H9 (cell line): ENCODE measurements at regions not wholly inside any gene's neighbourhood (a gene's known extent, or its start where the extent isn't known, plus 50 kb on each side); places are given as distances from the start of the nearest gene placed in this dataset.
A peak's percentile ranks its signal among the peaks of the same experiment; 100 is the strongest.

Experiments used
- DNase-seq: peaks from one replicate; pipeline ENCODE4 v3.0.0-alpha.2; 2017
- H2AFZ ChIP-seq: one replicate; pipeline ENCODE4 v1.6.1; 2013; ENCODE audit warnings: mild to moderate bottlenecking, low read length, control low read depth, moderate library complexity
- H2AK5ac ChIP-seq: 2 replicates; pipeline ENCODE4 v1.6.1; 2013; ENCODE audit warnings: low read length, control low read depth, mixed read lengths; ENCODE audit not compliant: insufficient read length
- H2BK120ac ChIP-seq: one replicate; pipeline ENCODE4 v1.6.1; 2013; ENCODE audit warnings: low read depth, mild to moderate bottlenecking, low read length, control low read depth, inconsistent platforms; ENCODE audit not compliant: poor library complexity, severe bottlenecking
- H2BK12ac ChIP-seq: 2 replicates; pipeline ENCODE4 v1.6.1; 2013; ENCODE audit warnings: low read length, control low read depth, mixed read lengths, low read depth; ENCODE audit not compliant: insufficient read length
- H2BK15ac ChIP-seq: 2 replicates; pipeline ENCODE4 v1.6.1; 2013; ENCODE audit warnings: low read depth, low read length, control low read depth
- H2BK20ac ChIP-seq: one replicate; pipeline ENCODE4 v1.6.1; 2013; ENCODE audit warnings: low read depth, mild to moderate bottlenecking, low read length, control low read depth, inconsistent platforms; ENCODE audit not compliant: poor library complexity, severe bottlenecking
- H2BK5ac ChIP-seq: 2 replicates; pipeline ENCODE4 v1.6.1; 2013; ENCODE audit warnings: low read length, control low read depth, mixed read lengths; ENCODE audit not compliant: insufficient read length
- H3K14ac ChIP-seq: 2 replicates; pipeline ENCODE4 v1.6.1; 2013; ENCODE audit warnings: low read length, control low read depth; ENCODE audit not compliant: insufficient read depth
- H3K18ac ChIP-seq: 2 replicates; pipeline ENCODE4 v1.6.1; 2013; ENCODE audit warnings: low read depth, mild to moderate bottlenecking, mixed read lengths, low read length, control low read depth; ENCODE audit not compliant: insufficient read length
- H3K23ac ChIP-seq: 2 replicates; pipeline ENCODE4 v1.6.1; 2013; ENCODE audit warnings: low read length, control low read depth, mixed read lengths, low read depth; ENCODE audit not compliant: insufficient read length
- H3K23me2 ChIP-seq: 2 replicates; pipeline ENCODE4 v1.6.1; 2013; ENCODE audit warnings: low read depth, mild to moderate bottlenecking, mixed read lengths, low read length, control low read depth; ENCODE audit not compliant: insufficient read length, poor library complexity, severe bottlenecking
- H3K27ac ChIP-seq: 2 replicates; pipeline ENCODE4 v1.5.1; 2013; ENCODE audit warnings: low read length, control low read depth, mixed read lengths, low read depth; ENCODE audit not compliant: insufficient read length
- H3K27me3 ChIP-seq: 2 replicates; pipeline ENCODE4 v1.6.1; 2013; ENCODE audit warnings: low read length, control low read depth, inconsistent platforms; ENCODE audit not compliant: insufficient read depth
- H3K4ac ChIP-seq: 2 replicates; pipeline ENCODE4 v1.6.1; 2013; ENCODE audit warnings: low read depth, mild to moderate bottlenecking, control low read depth, inconsistent platforms, low read length, moderate library complexity
- H3K4me1 ChIP-seq: 2 replicates; pipeline ENCODE4 v1.6.1; 2013; ENCODE audit warnings: low read length, control low read depth, inconsistent platforms; ENCODE audit not compliant: insufficient read depth
- H3K4me2 ChIP-seq: 2 replicates; pipeline ENCODE4 v1.6.1; 2013; ENCODE audit warnings: low read length, control low read depth, mixed read lengths; ENCODE audit not compliant: insufficient read length, insufficient read depth
- H3K56ac ChIP-seq: 2 replicates; pipeline ENCODE4 v1.6.1; 2013; ENCODE audit warnings: low read depth, mild to moderate bottlenecking, mixed read lengths, low read length, control low read depth; ENCODE audit not compliant: insufficient read length
- H3K79me1 ChIP-seq: 2 replicates; pipeline ENCODE4 v1.6.1; 2013; ENCODE audit warnings: low read depth, mild to moderate bottlenecking, moderate library complexity, low read length, control low read depth, inconsistent platforms; ENCODE audit not compliant: insufficient read depth, poor library complexity, severe bottlenecking
- H3K79me2 ChIP-seq: 2 replicates; pipeline ENCODE4 v1.6.1; 2013; ENCODE audit warnings: low read length, control low read depth, inconsistent platforms; ENCODE audit not compliant: insufficient read depth
- H3K9ac ChIP-seq: 2 replicates; pipeline ENCODE4 v1.6.1; 2013; ENCODE audit warnings: low read length, control low read depth, mixed read lengths; ENCODE audit not compliant: insufficient read length; ENCODE audit errors: extremely low read depth
- H3K9me3 ChIP-seq: one replicate; pipeline ENCODE4 v1.6.1; 2013; ENCODE audit warnings: low read depth, low read length, inconsistent platforms; ENCODE audit not compliant: control insufficient read depth
- H3T11ph ChIP-seq: one replicate; pipeline ENCODE4 v1.6.1; 2013; ENCODE audit warnings: mild to moderate bottlenecking, low read length, control low read depth, inconsistent platforms
- H4K20me1 ChIP-seq: one replicate; pipeline ENCODE4 v1.6.1; 2013; ENCODE audit not compliant: control insufficient read depth, insufficient read length, insufficient read depth
- H4K5ac ChIP-seq: 2 replicates; pipeline ENCODE4 v1.6.1; 2013; ENCODE audit warnings: low read depth, mild to moderate bottlenecking, mixed read lengths, low read length, control low read depth; ENCODE audit not compliant: insufficient read length
- H4K8ac ChIP-seq: replicated peaks from 2 replicates; pipeline ENCODE4 v1.6.1; 2013; ENCODE audit warnings: low read length, control low read depth, mixed read lengths, low read depth; ENCODE audit not compliant: insufficient read length
- H4K91ac ChIP-seq: 2 replicates; pipeline ENCODE4 v1.6.1; 2013; ENCODE audit warnings: low read depth, mild to moderate bottlenecking, moderate library complexity, mixed read lengths, low read length, control low read depth; ENCODE audit not compliant: insufficient read length
- H3K27ac Mint-ChIP-seq, 3 experiments: 2 replicates in 2 of 3; 3 replicates in 1 of 3; pipeline ENCODE4 v1.8.0; 2020 to 2021; ENCODE audit warnings: mixed read lengths in 3 of 3, mild to moderate bottlenecking in 1 of 3, moderate library complexity in 1 of 3
- H3K27me3 Mint-ChIP-seq: 2 replicates; pipeline ENCODE4 v1.8.0; 2021; ENCODE audit warnings: low read depth, mild to moderate bottlenecking, moderate library complexity, mixed read lengths
- H3K36me3 Mint-ChIP-seq, 3 experiments: 2 replicates in 2 of 3; 3 replicates in 1 of 3; pipeline ENCODE4 v1.8.0; 2020 to 2021; ENCODE audit warnings: low read depth in 3 of 3, mixed read lengths in 3 of 3; ENCODE audit not compliant: insufficient read depth in 1 of 3
- H3K4me1 Mint-ChIP-seq, 2 experiments: 2 replicates each; pipeline ENCODE4 v1.8.0; 2020; ENCODE audit warnings: mixed read lengths in 2 of 2
- H3K4me3 Mint-ChIP-seq, 2 experiments: 2 replicates in 1 of 2; 3 replicates in 1 of 2; pipeline ENCODE4 v1.8.0; 2020 to 2021; ENCODE audit warnings: mild to moderate bottlenecking in 2 of 2, mixed read lengths in 2 of 2, moderate library complexity in 1 of 2
- H3K9me3 Mint-ChIP-seq, 2 experiments: 2 replicates in 1 of 2; 3 replicates in 1 of 2; pipeline ENCODE4 v1.8.0; 2020; ENCODE audit warnings: mild to moderate bottlenecking in 2 of 2, mixed read lengths in 2 of 2, moderate library complexity in 1 of 2
- CTCF ChIP-seq: fragments of 200-600 bp; sonication (generic); conservative IDR thresholded peaks from 3 replicates; pipeline ENCODE4 v1.8.0; 2021; ENCODE audit warnings: antibody characterized with exemption, mild to moderate bottlenecking
- WGBS: extraction: QIAGEN DNeasy Blood & Tissue Kit; methylation state at CpG from one replicate; pipeline ENCODE4 v1.1.7; 2013; ENCODE audit warnings: missing lambda C conversion rate, low lambda C conversion rate, mixed read lengths; ENCODE audit not compliant: insufficient read length; ENCODE audit errors: extremely low coverage; 5-methylcytosine and 5-hydroxymethylcytosine counted together

GRCh38 chr2:61590214-61590613, 52.1 kb upstream of the XPO1 start:
- no peak overlapping the region for H2BK5ac ChIP-seq
- H2AK5ac ChIP-seq: no peak overlapping the region
- H2AFZ ChIP-seq: no peak overlapping the region
- H4K20me1 ChIP-seq: no peaks in the 10 kb centered on the region
- no peak overlapping the region for H3K4me2 ChIP-seq
- no peaks in the 10 kb centered on the region for H3K79me1 ChIP-seq
- H3K4me3 Mint-ChIP-seq: no peak overlapping the region
- no peak overlapping the region for H4K8ac ChIP-seq
- H3K23ac ChIP-seq: no peak overlapping the region
- no peak overlapping the region for H3K27ac ChIP-seq
- H2BK15ac ChIP-seq: no peak overlapping the region
- H3K27me3 Mint-ChIP-seq: no peaks in the 10 kb centered on the region; the same call in 1 of the 2 replicates
- WGBS: no CpG with 5 or more reads among the region's 2 CpGs
- H3K27ac Mint-ChIP-seq: peak overlapping the region in 1 of 3 experiments; percentile 26; a peak in 1 of 7 replicates
- H3K36me3 Mint-ChIP-seq: peaks cover 8 to 10% (median 9%) of the 10 kb centered on the region in 3 experiments
- TF ChIP-seq CTCF: no peak
- no peak overlapping the region for H4K5ac ChIP-seq
- no peak overlapping the region for H4K91ac ChIP-seq
- H2BK120ac ChIP-seq: no peak overlapping the region
- no peaks in the 10 kb centered on the region; the same call in 1 of the 2 replicates for H3K4me1 ChIP-seq
- H3K23me2 ChIP-seq: no peaks in the 10 kb centered on the region
- peaks cover 9 to 12% of the 10 kb centered on the region in 2 experiments for H3K9me3 Mint-ChIP-seq
- H3K56ac ChIP-seq: no peak overlapping the region
- peaks cover 5 to 9% of the 10 kb centered on the region in 2 experiments for H3K4me1 Mint-ChIP-seq
- no peak overlapping the region for H3K4ac ChIP-seq
- H3K9me3 ChIP-seq: no peaks in the 10 kb centered on the region
- no peak overlapping the region for H2BK20ac ChIP-seq
- no peak overlapping the region for H3T11ph ChIP-seq
- DNase-seq: no peak
- no peak overlapping the region for H2BK12ac ChIP-seq
- H3K9ac ChIP-seq: no peak overlapping the region
- no peaks in the 10 kb centered on the region for H3K79me2 ChIP-seq
- no peak overlapping the region for H3K18ac ChIP-seq
- H3K14ac ChIP-seq: no peak overlapping the region
- H3K27me3 ChIP-seq: no peaks in the 10 kb centered on the region
